H1 (cell line): ENCODE measurements at regions not wholly inside any gene's neighbourhood (a gene's known extent, or its start where the extent isn't known, plus 50 kb on each side); places are given as distances from the start of the nearest gene placed in this dataset.

Source experiments
- BCL11A ChIP-seq, 2 experiments: IDR thresholded peaks; one replicate each; pipeline ENCODE4 v1.6.1; 2011; ENCODE audit warnings: low read depth in 2 of 2, low read length in 2 of 2, mild to moderate bottlenecking in 2 of 2
- CEBPB ChIP-seq: IDR thresholded peaks from 2 replicates; pipeline ENCODE4 v1.6.1; 2012; ENCODE audit warnings: low read depth, low read length
- CHD2 ChIP-seq: IDR thresholded peaks from 2 replicates; pipeline ENCODE4 v1.6.1; 2012; ENCODE audit warnings: low read length, improper control_type of control experiment
- CHD7 ChIP-seq: fragments of 300-600 bp; sonication (generic); IDR thresholded peaks from 2 replicates; pipeline ENCODE4 v1.7.1; 2012; ENCODE audit warnings: low read length, moderate library complexity, mild to moderate bottlenecking, inconsistent platforms; ENCODE audit not compliant: insufficient replicate concordance
- CTBP2 ChIP-seq: IDR thresholded peaks from 2 replicates; pipeline ENCODE4 v1.7.0; 2011; ENCODE audit warnings: borderline replicate concordance, mild to moderate bottlenecking, moderate library complexity, mixed read lengths, low read length; ENCODE audit not compliant: insufficient read depth, insufficient read length
- EZH2 ChIP-seq: fragments of 200-600 bp; sonication (generic); IDR thresholded peaks from 2 replicates; pipeline ENCODE4 v1.7.1; 2012; ENCODE audit warnings: low read depth, mild to moderate bottlenecking, moderate library complexity, low read length, inconsistent platforms; ENCODE audit not compliant: severe bottlenecking
- POLR2A ChIP-seq, 2 experiments: IDR thresholded peaks; 1 replicate in 1 of 2; 2 replicates in 1 of 2; pipeline ENCODE4 v1.6.1; 2011; ENCODE audit warnings: low read depth in 2 of 2, low read length in 2 of 2, mild to moderate bottlenecking in 2 of 2; ENCODE audit errors: control extremely low read depth in 1 of 2
- RNF2 ChIP-seq: fragments of 200-900, 300-1000 bp; sonication (generic); IDR thresholded peaks from 2 replicates; pipeline ENCODE4 v1.7.1; 2016; ENCODE audit warnings: borderline replicate concordance, low read depth, mild to moderate bottlenecking, antibody characterized with exemption, low read length; ENCODE audit not compliant: poor library complexity, severe bottlenecking; ENCODE audit errors: missing control alignments
- SP2 ChIP-seq: IDR thresholded peaks from 2 replicates; pipeline ENCODE4 v1.6.1; 2012; ENCODE audit warnings: mild to moderate bottlenecking, low read length, inconsistent platforms
- SUZ12 ChIP-seq: fragments of 200-600 bp; sonication (generic); IDR thresholded peaks from 2 replicates; pipeline ENCODE4 v1.6.1; 2012; ENCODE audit warnings: mild to moderate bottlenecking, inconsistent platforms, low read length, moderate library complexity, mixed read lengths

- TF ChIP-seq CHD7, result no peak
- TF ChIP-seq BCL11A (IDR thresholded peaks at IDR 0.05; ENCODE audit: low read depth in 2 of 2, low read length in 2 of 2), result no peak
- no peak for TF ChIP-seq CEBPB
- no peak for TF ChIP-seq CHD2
- TF ChIP-seq RNF2, result no peak
- TF ChIP-seq CTBP2, result no peak
- no peak for TF ChIP-seq SUZ12
- no peak for TF ChIP-seq SP2
- TF ChIP-seq POLR2A (IDR thresholded peaks at IDR 0.05; ENCODE audit: control extremely low read depth in 1 of 2, low read depth in 2 of 2, low read length in 2 of 2), result no peak
- no peak for TF ChIP-seq EZH2
Observed at GRCh38 chr2:42974721-42975717, 182.6 kb upstream of the HAAO start (continued).
